ENCODE measurements at regions not wholly inside any gene's neighbourhood (a gene's known extent, or its start where the extent isn't known, plus 50 kb on each side); places are given as distances from the start of the nearest gene placed in this dataset.

DNA sequence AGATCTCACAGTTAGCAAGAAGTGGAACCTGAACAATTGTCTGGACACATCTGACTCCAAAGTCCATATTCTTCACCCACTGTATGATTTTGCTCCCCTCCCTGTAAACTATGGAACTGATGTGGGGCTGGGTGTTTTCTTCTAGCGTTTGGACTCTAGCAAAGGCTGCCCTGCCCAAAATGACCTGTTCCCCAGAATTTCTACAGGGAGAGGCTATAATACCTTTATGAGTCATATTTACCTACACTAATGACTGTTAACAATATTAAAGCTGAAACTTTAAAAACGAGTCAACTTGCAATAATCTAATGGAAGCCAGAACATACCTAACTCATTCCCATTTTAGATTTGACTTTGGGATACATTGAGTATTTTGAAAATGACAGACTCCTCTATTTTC, 531.2 kb upstream of the CFAP20DC start:
- DNase-seq (ENCODE audit: low read depth) = no peak

DNA sequence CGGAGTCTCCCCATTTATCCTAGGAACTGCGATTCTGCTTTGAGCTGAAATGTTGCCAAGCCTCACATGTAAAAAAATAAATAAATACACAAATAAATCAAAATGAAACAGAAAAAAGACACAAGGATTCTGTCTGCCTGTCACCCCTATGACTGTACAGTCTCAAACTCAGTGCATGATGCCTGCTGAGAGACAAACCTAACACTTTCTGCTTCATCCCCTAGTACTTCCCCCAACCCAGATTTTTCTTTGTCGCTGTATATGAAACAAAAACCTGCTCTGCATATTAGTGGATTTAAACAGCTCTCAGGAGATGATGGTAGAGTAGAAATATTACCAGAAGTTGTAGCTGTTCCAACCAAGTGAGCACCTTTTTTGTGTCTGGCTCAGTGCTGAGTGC, 530.7 kb upstream of the CFAP20DC start:
- no peak for DNase-seq (ENCODE audit: low read depth)

DNA sequence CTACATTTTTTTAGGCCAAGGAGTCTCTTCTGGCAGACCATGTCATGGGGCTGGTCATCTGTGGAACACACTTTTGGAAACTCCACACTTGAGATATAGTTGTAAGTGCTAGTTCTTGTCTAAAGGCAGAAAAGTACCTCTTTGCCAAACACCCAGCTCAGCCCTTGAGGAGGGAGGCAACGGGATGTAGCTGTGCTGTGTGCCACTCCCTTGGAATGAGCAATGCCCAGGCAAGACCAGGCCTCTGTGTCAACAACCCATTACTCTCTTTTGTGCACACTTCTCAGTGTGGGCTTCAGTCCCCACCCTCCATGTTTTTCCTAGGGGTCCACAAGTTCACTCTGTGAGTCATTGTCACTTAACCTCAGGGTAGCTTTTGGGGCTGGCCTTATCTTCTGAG, 528.3 kb upstream of the CFAP20DC start:
- no peak for DNase-seq (ENCODE audit: low read depth)

DNA sequence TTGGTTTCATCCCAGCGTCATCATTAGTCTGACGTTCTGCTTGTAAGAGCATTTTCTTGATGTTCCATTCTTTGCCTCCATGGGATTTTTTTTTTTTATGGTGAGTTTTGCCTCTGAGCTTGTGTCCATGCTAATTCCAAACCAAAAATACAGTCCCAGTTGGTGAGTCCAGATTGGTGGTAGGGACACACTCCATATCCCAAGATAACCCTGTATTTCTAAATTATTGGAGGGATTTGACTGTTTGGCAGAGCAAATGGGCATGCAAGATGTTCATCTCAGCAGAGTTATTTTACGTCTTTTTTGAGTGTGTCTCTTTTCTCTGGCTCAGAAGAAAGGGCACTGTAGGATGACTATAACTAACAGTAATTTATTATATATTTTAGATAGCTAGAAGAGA, 526.8 kb upstream of the CFAP20DC start:
- no peak for DNase-seq (ENCODE audit: low read depth)

DNA sequence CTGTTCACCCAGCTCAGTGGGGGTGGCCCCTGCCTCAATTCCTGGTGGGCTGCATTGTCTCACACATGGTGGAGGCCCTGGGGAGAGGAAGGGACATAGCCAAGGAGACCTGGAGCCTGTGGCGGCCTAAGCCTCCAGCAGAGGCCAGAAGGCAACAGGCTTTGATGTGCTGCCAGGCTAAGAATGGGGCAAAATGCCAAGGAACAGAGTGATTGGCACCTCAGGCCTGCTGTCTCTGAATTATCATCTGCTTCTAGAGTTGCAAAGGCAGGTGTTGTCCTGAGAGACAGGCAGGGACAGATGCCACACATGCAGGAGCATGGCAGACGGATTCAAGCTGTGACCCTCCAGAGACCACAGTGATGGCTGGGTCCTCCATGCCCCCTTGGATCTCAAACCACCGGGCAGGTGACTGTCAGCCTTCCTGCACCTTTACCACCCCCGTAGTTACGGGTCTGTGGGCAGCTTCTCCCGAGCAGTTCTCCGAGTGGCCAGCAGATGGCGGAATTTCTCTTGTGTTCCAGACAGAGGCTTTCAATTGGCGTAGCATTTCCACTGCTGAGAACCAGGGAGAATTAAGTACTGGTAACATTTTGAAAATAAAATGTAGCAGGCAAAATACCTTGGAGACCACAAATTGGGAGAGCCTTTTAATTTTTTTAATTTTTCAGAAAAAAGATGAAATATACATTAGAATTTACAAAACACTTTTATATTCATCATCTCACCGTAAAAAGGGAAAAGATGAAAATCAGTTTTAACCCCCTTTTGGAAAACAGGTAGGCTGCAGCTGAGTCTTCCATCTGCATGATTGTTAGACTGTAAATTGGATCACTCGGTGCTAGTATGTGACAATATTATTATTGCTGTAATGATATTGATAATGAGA, 525.5 kb upstream of the CFAP20DC start:
- peak; percentile 80 for DNase-seq (ENCODE audit: low read depth)

DNA sequence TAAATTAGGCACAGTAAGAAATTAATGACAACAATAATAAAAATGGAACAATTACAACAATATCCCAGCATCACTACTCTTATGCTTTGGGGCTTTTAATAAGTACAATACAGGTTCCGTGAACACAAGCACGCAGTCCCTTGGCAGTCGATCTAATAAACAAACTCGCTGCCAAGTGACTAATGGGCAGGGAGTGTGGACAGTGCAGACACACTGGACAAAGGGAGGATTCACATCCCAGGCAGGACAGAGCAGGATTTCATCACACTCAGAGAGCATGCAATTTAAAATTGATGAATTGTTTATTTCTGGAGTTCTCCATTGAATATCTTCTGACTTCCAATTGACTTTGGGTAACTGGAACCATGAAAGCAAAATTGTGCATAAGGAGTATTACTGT, 524.1 kb upstream of the CFAP20DC start:
- no peak for DNase-seq (ENCODE audit: low read depth)

DNA sequence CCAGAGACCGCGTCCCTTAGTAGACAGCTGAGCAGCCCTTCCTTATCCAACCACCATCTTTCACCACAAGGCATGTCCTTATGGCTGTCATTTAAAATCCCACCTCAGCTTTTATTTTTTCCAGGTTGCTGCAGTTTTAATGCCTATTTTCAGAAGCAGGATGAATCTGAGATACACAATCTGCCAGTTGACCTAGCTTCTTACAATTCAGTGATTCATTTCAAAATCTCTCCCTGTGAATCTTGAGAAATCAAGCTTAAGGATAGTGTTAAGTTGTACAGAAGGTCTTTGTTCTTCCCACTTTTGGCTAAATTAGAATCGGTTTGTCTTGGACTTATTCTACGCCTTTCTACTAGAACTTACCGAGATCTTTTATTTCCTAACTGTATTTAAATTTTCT, 522.3 kb upstream of the CFAP20DC start:
- DNase-seq (ENCODE audit: low read depth) = no peak

DNA sequence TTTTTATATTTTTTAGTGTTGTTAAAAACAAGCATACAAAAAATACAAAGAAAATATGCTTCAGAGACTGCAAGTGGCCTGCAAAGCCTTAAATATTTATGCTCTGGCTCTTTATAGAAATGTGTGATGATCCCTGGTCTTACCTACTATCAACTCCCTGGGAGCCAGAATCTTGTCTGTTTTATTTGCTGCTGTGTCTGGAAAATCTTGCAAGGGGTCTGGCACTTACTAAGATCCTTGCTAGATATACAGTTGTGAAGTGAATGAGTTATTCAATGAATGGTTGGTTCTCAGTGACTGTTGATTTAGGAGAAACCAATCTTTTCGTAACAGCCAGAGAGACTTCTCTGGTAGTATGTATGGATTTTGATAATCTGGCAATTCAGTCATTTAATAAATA, 521.0 kb upstream of the CFAP20DC start:
- DNase-seq (ENCODE audit: low read depth) = no peak

DNA sequence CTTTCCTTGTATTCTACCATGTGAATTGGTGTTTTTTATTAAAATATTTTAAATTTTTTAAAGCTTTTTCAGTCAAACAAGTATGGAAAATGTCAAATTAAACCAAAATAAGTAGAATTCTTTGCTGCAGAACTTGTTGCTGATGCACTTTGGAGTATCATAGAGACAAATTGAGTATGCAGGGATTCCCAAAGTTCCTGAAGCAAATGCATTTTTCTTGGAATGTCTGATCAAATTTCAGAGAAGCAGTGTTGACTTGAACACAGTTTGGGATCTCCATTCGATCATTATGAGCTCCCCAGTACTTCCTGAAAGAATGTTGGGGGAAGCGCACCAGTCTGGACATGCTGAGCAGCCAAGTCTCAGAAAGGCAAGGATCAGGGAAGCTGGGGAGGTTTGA, 517.8 kb upstream of the CFAP20DC start:
- no peak for DNase-seq (ENCODE audit: low read depth)

DNA sequence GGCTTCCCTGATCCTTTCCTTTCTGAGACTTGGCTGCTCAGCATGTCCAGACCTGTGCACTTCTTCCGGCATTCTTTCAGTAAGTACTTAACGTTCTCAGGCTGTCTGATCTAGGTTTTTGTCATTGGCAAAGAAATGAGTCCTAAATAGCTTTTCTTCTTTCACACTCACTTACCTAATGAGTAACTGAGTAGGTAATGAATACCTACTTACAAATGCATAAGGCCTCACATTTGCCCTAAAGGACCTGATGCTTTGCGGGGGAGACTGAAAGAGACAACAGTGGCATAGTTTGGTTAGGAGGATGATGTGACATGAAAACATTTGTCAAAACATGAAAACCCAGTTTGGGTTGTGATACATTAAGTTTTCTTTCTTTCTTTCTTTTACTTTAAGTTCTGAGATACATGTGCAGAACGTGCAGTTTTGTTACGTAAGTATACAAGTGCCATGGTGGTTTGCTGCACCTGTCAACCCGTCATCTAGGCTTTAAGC, 516.7 kb upstream of the CFAP20DC start:
- DNase-seq (ENCODE audit: low read depth) = no peak

DNA sequence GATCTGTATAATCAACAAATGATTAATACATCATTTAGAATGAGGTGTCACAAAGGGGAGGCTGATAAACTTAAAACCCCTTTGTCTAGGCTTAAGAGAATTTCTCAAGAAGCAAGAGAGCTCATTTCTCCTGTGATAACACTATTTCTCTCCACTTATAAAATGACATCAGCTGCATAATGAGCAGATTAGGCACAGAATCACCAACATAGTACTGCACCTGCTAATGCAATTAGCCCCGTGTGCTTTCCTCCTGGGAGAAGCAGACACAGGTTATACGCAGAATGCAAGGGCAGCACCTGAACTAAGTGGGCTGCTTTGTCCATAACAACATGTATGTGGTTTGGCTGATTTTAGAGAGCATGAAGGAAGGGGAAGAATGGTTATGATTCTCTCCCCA, 515.3 kb upstream of the CFAP20DC start:
- DNase-seq (ENCODE audit: low read depth) = no peak

DNA sequence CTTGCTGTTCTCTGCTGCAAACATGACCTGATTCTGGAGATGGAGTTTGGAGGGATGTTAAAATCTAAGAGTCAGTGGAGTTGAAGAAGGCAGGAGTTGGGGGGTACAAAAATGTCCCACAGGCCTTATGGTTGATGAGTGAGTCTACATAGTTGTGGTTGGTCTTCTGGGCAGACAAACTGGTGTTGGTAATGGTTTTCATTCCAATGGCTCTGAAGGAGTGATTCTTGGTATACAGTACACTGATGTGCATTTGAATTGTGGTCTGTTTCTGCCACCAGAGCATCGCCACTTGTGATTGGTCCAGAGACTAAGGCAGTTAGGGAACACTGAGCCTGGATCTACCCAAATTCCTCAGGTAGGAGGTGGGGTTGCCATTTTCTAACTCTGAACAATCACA, 514.1 kb upstream of the CFAP20DC start:
- DNase-seq (ENCODE audit: low read depth) = no peak

DNA sequence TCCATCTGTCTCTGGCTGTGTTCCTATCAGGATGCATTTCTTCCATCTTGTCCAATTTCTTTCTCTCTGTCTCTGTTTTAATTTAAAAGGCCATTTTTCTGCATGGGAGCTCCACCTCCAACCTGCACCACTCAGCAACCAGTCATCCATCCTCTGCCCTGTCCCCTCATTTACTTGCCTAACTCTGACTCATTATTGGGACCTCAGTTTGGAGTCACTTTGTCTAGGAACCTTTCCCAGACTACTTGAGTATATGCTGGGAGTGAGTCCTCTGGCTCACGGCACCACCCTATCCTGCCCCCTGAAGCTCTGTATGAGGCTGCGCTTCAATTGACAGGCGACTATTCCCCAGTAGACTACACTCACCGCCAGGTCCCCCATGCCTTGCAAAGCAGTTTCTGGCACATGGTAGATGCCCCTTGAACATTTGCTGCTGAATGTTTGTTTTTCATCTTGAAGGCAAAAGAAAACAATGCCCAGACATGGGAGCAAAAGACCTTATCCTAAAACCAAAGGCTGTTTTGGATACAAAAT, 513.3 kb upstream of the CFAP20DC start:
- no peak for DNase-seq (ENCODE audit: low read depth)

DNA sequence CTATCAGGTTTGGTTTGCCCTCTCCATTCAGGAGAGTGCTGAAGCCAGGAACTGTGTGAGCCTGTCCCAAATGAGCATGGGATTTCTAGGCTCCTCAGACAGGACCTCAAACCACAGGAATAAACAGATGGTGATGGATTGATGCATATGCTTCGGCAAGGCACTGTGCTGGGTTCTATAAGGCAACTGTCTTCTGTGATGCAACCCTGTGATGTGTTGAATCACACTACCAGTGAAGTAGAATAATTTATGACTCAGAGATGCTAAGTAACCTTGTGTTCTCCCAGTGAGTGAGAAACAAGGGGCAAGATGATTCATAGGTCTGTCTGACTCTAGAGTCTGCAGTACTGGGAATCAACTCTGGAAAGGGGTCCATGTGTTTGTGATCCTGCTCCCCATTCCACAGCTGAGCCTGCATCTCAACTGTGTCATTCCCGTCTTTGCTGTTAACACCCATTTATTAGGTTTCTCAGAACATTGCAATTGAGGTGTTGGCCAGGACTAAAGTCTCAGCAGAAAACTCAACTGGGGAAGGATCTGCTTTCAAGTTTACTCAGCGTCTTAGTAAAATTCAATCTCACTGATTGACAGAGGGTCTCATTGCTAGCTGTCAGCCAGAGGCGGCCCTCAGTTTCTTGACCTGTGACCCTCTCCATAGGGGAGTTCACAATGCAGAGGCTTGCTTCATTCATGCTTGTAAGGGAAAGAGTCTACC, 510.1 kb upstream of the CFAP20DC start:
- no peak for DNase-seq (ENCODE audit: low read depth)

DNA sequence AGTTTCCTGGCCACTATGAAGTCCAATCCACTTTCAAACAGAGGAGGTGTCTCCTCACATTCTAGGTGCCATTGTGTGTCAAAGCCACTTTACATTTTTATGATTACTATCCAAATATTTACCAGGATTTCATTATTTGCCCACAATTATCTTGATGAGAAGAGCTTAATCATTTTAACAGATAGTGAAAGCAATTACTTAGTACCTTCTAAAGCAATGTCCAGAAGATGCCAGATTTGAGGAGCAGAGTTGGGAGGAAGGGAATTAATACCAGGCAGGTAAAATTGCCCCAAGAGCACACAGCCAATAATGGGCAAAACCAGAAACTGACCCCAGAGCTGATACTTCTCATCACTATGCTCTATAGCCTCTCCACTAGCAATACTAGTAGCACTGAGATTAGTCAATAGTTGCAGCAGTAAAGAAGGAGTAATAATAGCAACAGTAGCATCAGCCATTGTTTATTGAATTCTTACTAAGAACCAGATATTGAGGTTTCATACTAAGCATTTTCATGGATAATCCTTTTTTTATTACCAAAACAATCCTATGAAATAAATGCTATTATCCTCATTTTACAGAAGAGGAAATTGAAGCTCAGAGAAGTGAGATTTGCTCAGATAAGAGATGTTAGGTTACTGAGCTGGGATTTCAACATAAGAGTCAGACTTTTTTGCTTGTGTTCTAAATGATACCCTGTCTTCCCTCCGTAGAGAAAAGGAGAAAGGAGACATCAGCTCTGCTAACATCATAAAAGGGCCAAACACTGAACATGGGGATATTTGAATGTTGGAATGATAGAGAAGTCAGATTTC, 509.3 kb upstream of the CFAP20DC start:
- no peak for DNase-seq (ENCODE audit: low read depth)

DNA sequence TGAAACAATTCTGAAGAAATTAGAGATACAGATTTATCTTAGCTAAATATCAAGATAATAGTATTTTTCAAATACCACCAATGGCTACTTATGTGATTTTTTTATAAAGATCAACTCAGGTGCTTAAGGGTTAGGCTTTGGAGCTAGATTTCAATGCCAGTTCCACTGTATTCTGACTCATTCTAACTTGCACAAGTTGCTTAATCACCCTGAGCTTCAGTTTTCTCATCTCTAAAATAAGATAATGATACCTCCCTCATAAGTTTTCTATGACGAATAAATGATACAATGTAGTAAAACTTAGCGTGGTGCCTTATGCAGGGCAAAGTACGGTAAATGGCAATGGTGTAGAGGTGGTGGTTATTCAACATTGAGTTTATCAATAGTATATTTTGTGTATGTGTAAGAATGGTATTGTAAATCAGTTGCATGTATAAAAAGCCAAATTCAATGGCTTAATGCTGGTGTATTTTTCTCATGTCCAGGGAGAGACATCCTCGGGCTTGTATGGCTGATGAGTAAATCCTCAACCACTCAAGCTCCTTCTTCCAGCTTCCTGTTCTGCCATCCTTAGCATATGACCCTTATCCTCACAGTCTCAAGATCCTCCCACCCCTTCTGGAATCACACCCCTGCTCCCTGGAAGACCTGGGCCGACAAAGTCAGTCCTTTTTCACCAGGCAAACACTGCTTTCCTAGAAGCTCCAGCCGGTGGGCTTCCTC, 505.9 kb upstream of the CFAP20DC start:
- DNase-seq (ENCODE audit: low read depth) = no peak

DNA sequence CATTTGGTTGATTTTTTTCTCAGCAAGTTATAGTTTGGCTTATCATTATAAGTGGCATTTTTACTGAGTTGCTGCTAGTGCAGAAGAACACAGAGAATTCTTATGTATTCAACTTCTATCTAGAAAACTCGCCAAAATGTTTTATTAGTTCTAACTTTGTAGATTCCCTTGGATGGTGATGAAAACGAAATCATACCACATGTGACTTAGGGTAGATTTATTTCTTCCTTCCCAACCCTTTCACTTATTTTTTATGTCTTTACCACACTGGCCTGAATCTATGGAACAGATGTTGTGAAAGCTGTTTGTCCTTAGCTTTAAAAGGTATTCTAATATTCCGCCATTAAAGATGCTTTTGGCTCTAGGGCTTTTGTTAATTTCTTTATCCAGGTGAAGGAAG, 503.3 kb upstream of the CFAP20DC start:
- DNase-seq (ENCODE audit: low read depth) = no peak

DNA sequence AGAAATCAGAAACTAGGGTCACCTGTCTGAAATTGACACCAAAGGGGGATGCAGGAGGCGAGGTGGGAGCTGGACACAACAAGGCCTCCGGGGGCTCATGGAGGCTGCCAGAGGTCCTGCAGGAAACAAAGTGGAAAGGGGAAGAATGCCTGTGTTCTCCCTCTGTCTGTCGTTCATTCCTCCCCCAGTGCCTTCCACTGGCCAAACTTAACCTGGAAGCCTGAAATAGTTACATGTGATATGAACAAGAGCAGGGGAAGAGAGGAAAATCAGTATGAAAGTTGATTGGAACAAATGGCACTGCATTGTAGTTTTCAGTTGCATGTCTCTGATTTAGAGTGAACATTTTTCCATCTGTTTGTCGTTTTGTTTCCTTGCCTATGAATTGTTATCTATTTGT, 502.0 kb upstream of the CFAP20DC start:
- DNase-seq (ENCODE audit: low read depth) = no peak

DNA sequence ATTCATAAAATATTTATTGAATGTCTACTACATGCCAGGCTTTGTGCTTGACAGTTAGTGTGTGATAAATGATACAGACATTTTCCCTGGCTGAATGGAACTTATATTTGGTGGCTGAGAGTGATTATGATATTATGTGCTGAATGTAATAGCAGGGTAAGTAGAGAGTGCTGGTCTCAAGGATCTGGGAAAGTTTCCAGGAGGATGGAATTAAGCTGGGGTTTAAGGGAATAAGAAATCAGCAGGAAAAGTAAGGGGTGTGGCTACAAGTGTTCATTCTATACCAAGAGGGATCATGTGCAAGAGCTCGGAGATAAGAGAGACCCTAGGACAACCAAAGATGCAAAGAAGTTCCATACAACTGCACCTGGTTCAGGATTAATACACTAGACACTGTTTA, 500.1 kb upstream of the CFAP20DC start:
- no peak for DNase-seq (ENCODE audit: low read depth)

DNA sequence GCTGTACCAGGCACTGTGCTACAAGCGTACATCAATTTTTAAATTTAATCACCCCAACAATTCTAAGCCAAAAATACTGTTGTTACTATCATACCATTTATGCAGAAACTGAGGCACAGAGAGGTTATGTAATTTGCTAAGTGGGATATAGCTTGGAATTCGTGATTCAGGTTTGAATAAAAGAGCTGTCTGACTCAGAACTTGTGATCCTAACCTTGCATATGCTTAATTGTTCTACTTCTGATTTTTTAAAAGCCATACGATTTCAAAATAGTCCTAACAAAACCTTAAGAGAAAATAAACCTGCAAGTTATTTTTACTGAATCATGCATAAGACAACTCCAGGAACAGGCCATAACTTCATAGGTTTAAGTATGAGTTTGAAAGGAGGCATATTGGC, 498.0 kb upstream of the CFAP20DC start:
- no peak for DNase-seq (ENCODE audit: low read depth)

DNA sequence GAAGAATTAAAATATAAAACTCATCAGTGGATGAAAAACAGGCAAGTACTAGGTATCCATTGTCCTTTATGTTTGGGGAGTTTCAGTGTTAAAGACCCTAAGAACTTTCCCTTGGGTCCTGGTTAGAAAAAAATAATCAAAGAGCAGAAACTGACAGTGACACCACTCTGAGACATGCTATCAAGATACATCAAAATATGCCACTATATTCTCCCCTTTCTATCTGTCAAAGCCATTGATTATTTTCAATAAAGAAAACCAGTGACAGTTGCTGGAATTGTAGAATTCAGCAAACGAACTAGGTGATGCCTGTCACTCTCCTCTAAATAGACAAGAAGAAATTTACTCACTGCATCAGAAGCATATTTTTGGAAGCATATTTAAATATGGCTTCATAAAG, 496.7 kb upstream of the CFAP20DC start:
- DNase-seq (ENCODE audit: low read depth) = no peak

DNA sequence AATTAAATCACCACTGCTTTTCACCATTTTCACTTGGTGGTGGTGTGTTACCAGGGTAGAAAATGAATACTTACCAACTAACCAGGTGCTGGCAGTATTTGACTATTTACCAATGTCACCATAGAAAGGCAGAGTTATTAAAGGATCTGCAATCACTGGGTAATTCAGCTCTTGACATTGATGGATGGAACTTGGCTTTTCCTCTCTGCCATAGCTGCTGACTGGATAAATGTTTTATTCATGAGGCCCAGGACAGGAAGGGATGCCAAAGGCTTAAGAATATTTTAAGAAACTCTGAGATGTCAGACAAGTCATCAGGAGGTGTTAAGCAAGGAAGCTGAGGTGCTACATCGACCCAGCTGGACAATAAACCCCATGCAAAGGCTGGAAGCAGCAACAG, 495.5 kb upstream of the CFAP20DC start:
- no peak for DNase-seq (ENCODE audit: low read depth)

All from stimulated activated CD8-positive, alpha-beta memory T cell treated with anti-CD3 and anti-CD28 coated beads, Interleukin-4, amount 100 ng/mL, for 24 hours (primary cell).